ENCODE measurements at regions not wholly inside any gene's neighbourhood (a gene's known extent, or its start where the extent isn't known, plus 50 kb on each side); places are given as distances from the start of the nearest gene placed in this dataset.

DNA sequence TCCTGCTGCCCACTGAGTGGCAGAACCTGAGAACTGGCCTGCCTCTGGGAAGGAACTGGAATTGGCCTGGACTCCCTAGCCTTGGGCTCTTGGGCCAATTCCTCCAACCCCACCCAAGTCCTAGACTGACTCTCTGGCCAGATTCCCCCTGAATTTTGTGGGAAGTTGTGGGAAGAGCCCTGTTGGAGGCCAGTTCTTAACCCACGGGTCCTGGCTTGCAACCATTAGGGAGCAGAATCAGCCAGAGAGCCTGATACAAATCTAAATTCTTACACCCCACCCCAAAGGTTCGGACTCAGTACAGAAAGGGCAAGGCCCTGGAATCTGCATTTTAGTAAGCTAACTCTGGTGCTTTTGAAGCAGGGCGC lies 125.3 kb upstream of the SLC25A48 start:
- CTCF ChIA-PET, result no interaction called here
- POLR2A ChIA-PET, result interaction anchor here (1.4 kb wide), 1 partner anchor 143 kb away, joined by 5 read pairs; no protein-coding TSS in a partner anchor
- no peak for TF ChIP-seq TARDBP (IDR thresholded peaks at IDR 0.05)
- no peak for TF ChIP-seq ZNF384 (IDR thresholded peaks at IDR 0.05)
- no peak for TF ChIP-seq CTBP1 (IDR thresholded peaks at IDR 0.05; ENCODE audit: borderline replicate concordance)
- TF ChIP-seq FOXM1 (IDR thresholded peaks at IDR 0.05; ENCODE audit: borderline replicate concordance), result no peak
- TF ChIP-seq ELF4 (IDR thresholded peaks at IDR 0.05), result no peak
- no peak for TF ChIP-seq SUZ12 (IDR thresholded peaks at IDR 0.05)
- no peak for TF ChIP-seq NFRKB (IDR thresholded peaks at IDR 0.05)
- no peak for TF ChIP-seq L3MBTL2 (conservative IDR thresholded peaks at IDR 0.05)
- no peak for TF ChIP-seq HDGF (IDR thresholded peaks at IDR 0.05; ENCODE audit: borderline replicate concordance)
- TF ChIP-seq FOXA1 (IDR thresholded peaks at IDR 0.05), result no peak
- no peak for DNase-seq (ENCODE audit: extremely low spot score)

DNA sequence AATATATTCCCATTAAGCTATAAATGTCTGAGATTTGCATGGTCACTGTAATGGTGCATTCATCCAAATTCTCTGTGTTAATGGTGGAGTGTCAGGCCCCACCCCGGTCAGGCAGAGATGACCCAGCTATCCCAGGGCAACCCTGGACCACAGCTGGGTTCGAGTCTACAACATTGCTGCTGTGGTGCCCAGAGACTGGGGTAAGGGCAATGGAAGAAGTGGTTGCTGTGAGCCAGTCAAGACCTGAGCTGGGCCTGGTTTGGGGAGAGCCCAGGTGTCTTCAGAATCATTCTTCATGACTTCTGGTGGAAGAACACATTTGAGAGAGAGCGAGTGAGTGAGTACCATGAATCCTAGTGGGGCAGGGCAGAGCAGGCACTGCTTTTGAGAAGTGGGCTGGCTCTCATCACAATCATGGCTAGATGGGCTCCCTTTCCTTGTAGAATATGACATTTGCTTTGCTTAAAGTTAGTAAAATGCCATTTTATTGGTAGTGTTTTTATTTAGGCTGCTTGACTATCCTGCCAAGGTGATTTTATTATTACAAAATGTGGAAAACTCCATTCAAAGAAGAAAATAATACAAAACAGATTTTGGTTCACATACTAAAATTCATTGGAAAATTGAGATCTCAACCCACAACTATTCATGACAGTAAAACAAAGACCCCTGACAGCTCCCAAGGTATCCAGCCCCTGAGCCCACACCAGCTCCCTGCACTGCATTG lies 125.8 kb upstream of the SLC25A48 start:
- no peak for DNase-seq (ENCODE audit: extremely low spot score)
- CTCF ChIA-PET, result no interaction called here

DNA sequence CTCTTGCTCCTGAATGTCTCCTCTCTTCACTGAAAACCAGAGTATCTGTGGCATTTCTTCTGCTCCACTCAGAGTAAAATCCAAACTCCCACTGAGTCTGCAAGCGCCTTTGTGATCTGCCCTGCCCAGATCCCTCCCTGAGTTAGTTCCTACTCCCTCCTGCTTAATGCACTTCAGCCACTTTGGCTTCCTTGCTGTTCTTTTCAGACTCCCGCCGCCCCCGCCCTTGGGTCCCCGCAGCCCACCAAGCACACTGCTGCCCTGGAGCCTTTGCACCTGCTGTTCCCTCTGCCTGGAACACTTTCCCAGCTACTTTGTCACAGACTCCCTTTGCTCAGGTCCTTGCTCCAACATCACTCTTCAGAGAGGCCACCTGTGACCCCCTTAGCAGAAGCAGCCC lies 127.2 kb upstream of the SLC25A48 start:
- CTCF ChIA-PET, result no interaction called here

More for the DNA sequence above, 125.8 kb upstream of the SLC25A48 start:
- TF ChIP-seq FOXK2 (IDR thresholded peaks at IDR 0.05) (no peak), CTBP1 (IDR thresholded peaks at IDR 0.05; ENCODE audit: borderline replicate concordance) (no peak), FOXA1 (IDR thresholded peaks at IDR 0.05) (no peak), ZNF384 (IDR thresholded peaks at IDR 0.05) (no peak)
- POLR2A ChIA-PET, result no interaction called here

GRCh38 chr5:135706893-135707292 lies 127.6 kb upstream of the SLC25A48 start:
- ChIA-PET CTCF (no interaction called here), POLR2A (no interaction called here)
- DNase-seq (ENCODE audit: extremely low spot score), result no peak
- no peak for TF ChIP-seq FOXK2 (IDR thresholded peaks at IDR 0.05)
- no peak for TF ChIP-seq CTBP1 (IDR thresholded peaks at IDR 0.05; ENCODE audit: borderline replicate concordance)
- TF ChIP-seq, protein P1, sequence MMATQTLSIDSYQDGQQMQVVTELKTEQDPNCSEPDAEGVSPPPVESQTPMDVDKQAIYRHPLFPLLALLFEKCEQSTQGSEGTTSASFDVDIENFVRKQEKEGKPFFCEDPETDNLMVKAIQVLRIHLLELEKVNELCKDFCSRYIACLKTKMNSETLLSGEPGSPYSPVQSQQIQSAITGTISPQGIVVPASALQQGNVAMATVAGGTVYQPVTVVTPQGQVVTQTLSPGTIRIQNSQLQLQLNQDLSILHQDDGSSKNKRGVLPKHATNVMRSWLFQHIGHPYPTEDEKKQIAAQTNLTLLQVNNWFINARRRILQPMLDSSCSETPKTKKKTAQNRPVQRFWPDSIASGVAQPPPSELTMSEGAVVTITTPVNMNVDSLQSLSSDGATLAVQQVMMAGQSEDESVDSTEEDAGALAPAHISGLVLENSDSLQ (IDR thresholded peaks at IDR 0.05), result no peak

More for the DNA sequence above, 127.2 kb upstream of the SLC25A48 start:
- no peak for TF ChIP-seq BHLHE40 (IDR thresholded peaks at IDR 0.05; ENCODE audit: borderline replicate concordance)
- POLR2A ChIA-PET, result no interaction called here
- DNase-seq (ENCODE audit: extremely low spot score), result no peak

- ChIA-PET CTCF (no interaction called here), POLR2A (no interaction called here)
- no peak for DNase-seq (ENCODE audit: extremely low spot score)
- TF ChIP-seq ARNT (IDR thresholded peaks at IDR 0.05) (no peak), ZNF384 (IDR thresholded peaks at IDR 0.05) (no peak), SUZ12 (IDR thresholded peaks at IDR 0.05) (no peak), NFRKB (IDR thresholded peaks at IDR 0.05) (no peak), L3MBTL2 (conservative IDR thresholded peaks at IDR 0.05) (no peak), CTBP1 (IDR thresholded peaks at IDR 0.05; ENCODE audit: borderline replicate concordance) (no peak), FOXA1 (IDR thresholded peaks at IDR 0.05) (no peak)
Observed at GRCh38 chr5:135706474-135706873, 127.7 kb upstream of the CXCL14 start.

DNA sequence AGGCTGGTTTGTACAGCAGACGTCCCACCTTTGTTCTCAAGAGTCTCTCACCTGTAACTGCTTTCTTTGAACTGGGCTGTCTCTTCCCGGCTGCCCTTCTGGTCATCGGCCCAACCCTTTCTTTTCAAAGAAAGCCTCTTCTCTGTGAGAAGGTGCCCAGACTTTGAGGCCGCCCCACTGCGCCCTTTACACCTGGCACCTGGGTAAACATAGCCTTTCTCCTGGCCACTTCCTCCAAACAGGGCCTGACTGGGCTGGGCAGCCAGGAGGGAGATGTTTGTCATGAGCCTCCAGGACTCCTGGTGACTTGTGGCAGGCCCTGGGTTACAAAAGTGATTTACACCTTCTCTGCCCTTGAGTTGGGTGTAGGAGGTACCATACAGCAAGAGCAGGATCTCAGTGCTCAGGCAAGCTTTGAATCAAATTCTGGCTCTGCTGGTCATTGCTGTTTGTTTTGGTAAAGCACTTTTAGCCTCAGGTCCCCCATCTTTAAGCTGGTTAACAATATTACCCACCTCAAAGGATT lies 127.2 kb upstream of the CXCL14 start:
- TF ChIP-seq BHLHE40 (IDR thresholded peaks at IDR 0.05; ENCODE audit: borderline replicate concordance), result no peak
- no peak for TF ChIP-seq CTBP1 (IDR thresholded peaks at IDR 0.05; ENCODE audit: borderline replicate concordance)
- TF ChIP-seq HDGF (IDR thresholded peaks at IDR 0.05; ENCODE audit: borderline replicate concordance), result no peak
- TF ChIP-seq L3MBTL2 (conservative IDR thresholded peaks at IDR 0.05), result no peak
- DNase-seq (ENCODE audit: extremely low spot score), result no peak
- CTCF ChIA-PET, result no interaction called here
- POLR2A ChIA-PET, result no interaction called here

DNA sequence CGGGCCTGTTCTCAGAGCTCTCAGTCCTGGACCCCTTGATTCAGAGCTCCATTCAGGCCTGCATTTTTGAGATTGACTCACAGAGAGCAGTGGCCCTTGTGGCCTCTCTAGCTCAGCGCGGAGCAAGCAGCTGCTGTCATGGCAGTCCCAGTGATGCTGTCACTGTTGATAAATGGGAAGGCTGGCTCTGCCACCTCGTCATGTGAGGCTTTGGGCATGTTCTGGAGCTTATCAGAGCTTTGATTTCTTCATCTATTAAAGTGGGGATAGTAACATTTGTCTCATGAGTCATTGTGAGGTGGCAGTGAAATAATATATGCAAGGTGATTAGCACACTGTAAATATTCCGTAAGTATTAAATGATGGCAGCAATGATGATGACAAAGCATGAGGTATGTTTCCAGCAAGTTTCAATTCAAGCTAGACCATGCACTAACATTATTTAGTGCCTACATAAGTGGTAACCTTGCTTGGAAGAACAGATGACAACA lies 126.4 kb upstream of the CXCL14 start:
- ChIA-PET CTCF (interaction anchor here (0.6 to 1.3 kb wide), 3 partner anchors 8 to 35 kb away, joined by 3 to 4 read pairs (median 3); no protein-coding TSS in a partner anchor), POLR2A (no interaction called here)
- DNase-seq (ENCODE audit: extremely low spot score), result no peak
- TF ChIP-seq BHLHE40 (IDR thresholded peaks at IDR 0.05; ENCODE audit: borderline replicate concordance), result no peak
- TF ChIP-seq SP1 (IDR thresholded peaks at IDR 0.05), result no peak
- no peak for TF ChIP-seq CTBP1 (IDR thresholded peaks at IDR 0.05; ENCODE audit: borderline replicate concordance)
- no peak for TF ChIP-seq FOXA1 (IDR thresholded peaks at IDR 0.05)
- TF ChIP-seq ELF4 (IDR thresholded peaks at IDR 0.05), result no peak
- no peak for TF ChIP-seq NFRKB (IDR thresholded peaks at IDR 0.05)
- no peak for TF ChIP-seq LEF1 (IDR thresholded peaks at IDR 0.05; ENCODE audit: borderline replicate concordance)
- no peak for TF ChIP-seq SUZ12 (IDR thresholded peaks at IDR 0.05)
- TF ChIP-seq, protein P1 (IDR thresholded peaks at IDR 0.05), result no peak
- no peak for TF ChIP-seq L3MBTL2 (conservative IDR thresholded peaks at IDR 0.05)
- no peak for TF ChIP-seq HDGF (IDR thresholded peaks at IDR 0.05; ENCODE audit: borderline replicate concordance)
- no peak for TF ChIP-seq ARNT (IDR thresholded peaks at IDR 0.05)
- TF ChIP-seq FOXM1 (IDR thresholded peaks at IDR 0.05; ENCODE audit: borderline replicate concordance), result no peak
- TF ChIP-seq TARDBP (IDR thresholded peaks at IDR 0.05), result no peak
- no peak for TF ChIP-seq FOXK2 (IDR thresholded peaks at IDR 0.05)
- TF ChIP-seq ZNF384 (IDR thresholded peaks at IDR 0.05), result no peak

Data from HEK293T (cell line).